Activated CD8-positive, alpha-beta memory T cell treated with anti-CD3 and anti-CD28 coated beads, Interleukin-2, amount 50 U/mL, for 4 hours (primary cell): ENCODE measurements at regions not wholly inside any gene's neighbourhood (a gene's known extent, or its start where the extent isn't known, plus 50 kb on each side); places are given as distances from the start of the nearest gene placed in this dataset.
"Not testable (repeated sequence)": the region's sequence is repeated elsewhere in the genome, so short reads cannot be mapped to it uniquely, and the experiment has no call there.

ENCODE experiments used
- DNase-seq: peaks from one replicate; pipeline ENCODE4 v3.0.0-alpha.2; 2020

DNA sequence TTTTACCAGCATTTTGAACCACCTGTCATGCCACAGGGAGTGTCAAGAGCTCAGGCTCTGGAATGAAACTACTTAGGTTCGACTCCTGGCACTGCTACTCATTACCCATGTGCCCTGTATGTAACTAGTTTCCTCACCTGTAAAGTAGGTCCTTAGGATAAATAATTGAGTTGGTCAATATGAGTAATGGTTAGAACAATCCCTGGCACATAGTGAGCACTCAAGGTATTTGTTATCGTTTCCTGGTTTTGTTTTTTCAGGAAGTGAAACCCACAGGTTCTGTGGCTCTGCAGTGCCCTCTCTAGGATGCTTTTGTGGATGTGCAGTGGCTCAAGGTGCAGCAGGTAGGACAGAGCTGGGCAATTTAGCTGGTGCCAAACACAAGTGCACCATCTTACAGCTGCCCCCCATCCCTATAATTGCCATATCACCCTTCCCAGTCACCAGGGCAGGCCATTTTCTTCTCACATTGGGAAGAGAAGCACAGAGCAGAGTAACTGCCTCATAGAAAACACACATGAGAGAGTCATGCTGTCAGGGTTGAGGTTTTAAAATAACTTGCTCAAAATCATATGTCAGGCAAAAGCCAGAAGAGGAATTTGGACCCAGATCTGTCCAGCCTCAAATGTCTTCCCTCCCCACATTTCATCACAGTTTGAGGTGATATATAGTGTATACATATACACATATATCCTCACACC is 297.5 kb downstream of the RPAP3 start:
- peak; percentile 32 for DNase-seq

DNA sequence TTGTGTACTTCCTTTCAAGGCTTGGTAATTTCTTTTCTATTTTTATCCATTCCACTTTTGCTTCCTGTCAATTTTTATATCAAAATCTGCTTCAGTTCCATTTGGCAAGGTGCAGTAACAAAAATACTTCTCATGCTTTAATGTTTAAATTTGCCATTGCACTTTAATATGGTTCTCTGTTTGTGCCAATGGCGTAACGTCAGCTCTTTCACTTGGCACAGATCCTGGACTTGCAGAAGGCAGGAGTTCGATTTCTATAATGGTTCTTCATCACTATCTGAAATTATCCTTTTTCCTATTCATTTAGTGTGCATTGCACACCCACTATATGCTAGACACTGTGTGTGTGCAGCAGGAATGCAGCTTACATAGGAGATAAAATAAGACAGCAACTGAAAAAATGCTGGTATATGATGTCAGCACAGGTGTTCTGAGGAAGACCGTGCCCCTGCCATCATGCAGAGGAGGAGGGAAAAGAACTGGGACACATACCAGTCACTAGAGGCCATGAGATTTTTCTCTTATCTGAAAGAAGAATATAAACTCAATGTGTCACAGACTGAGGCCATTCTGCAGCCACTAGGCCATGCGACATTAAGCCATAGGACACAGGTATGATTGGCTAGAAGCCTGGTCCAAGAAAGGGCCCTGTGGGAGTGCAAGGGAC is 298.2 kb downstream of the RPAP3 start:
- no peak for DNase-seq

DNA sequence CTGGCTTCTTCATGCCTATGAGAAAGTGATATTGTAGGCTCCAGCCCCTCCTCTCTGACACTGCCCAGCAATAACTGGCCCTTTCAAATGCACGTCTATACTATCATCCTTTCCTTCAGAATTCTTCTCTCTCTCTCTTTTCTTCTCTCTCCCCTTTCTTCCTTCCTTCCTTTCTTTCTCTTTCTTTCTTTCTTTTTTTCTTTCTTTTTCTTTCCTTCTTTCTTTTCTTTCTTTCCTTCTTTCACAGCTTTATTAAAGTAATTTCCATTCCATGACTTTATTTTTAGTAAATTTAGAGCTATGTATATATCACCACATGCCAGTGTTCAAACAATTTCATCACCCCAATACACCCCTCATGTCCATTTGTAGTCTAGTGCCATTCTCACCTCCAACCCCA is 302.1 kb downstream of the RPAP3 start:
- no peak for DNase-seq

DNA sequence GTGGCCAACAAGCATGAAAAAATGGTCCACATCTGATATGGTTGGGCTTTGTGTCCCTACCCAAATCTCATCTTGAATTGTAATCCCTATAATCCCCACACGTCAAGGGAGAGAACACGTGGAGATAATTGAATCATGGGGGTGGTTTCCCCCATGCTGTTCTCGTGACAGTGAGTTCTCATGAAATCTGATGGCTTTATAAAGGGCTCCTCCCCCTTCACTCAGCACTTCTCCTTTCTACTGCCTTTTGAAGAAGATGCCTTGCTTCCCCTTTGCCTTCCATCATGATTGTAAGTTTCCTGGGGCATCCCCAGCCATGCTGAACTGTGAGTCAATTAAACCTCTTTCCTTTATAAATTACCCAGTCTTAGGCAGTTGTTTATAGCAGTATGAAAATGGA is 304.6 kb downstream of the RPAP3 start:
- DNase-seq = not testable (repeated sequence)

DNA sequence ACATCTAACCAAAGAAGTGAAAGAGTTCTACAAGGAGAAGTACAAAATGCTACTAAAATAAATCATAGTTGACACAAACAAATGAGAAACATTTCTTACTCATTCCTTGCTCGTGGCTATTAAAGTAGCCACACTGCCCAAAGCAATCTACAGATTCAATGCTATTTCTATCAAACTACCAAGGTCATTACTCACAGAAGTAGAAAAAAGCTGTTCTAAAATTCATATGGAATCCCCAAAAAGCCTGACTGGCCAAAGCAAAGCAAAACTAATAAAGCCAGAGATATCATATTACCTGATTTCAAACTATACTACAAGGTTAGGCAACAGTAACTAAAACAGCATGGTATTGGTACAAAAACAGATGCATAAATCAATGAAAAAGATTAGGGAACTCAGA is 305.6 kb downstream of the RPAP3 start:
- DNase-seq = no peak

DNA sequence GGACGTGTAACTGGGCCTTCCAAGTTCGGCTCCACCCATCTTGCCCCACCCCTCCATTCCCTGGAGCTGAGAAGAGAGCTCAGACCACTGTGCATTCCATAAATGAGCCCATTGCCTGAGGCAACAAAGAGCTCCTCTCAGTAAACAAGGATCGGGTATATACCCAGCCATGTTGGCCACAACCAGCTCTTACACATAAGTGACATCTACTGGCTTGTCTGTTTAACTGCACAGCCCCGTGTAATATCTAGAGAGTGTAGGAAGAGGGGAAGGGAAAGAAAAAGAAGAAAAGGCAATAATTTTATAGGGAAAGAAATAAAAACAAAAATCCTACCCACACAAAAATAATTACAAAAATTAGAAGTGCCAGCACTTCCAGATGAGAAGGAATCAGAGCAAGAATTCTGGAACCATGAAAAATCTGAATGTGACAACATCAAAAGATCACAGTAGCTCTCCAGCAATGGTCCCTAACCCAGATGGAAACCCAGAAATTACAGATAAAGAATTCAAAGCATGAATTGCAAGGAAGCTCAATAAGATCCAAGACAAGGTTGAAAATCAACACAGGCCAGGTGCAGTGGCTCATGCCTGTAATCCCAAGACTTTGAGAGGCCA is 308.1 kb downstream of the RPAP3 start:
- peak; percentile 30 for DNase-seq

DNA sequence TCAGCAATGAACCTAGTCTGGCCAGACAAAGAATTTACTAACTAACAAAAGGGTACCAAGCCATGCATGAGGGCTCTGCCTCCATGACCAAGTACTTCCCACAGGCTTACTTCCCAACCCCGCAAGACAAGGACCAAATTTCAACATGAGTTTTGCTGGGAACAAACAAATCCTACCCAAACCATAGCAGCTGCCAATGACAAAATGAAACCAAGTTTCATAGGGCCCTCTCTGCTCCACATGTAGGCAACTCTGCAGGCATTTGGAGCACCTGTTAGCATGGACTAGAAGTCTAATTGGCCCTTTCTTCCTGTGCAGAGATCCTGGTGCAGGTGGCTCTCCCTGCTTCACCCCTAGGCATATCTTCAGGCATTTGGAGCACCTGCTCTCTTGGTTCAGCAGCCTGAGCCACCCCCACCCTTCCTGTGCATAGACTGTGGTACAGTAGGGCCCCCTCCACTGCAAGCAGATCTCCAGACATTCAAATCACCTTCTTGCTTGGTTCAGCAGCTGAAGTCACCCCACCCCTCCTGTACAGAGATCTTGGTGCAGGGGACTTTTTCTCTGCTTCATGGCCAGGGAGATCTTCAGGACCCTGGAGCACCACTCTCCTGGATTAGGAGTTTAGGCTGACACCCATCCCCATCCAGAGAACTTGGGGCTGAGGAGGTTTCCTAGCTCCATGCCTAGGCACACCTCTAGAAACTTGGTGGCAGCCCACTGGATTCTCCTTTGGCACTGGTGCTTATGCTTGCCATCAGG is 308.7 kb downstream of the RPAP3 start:
- DNase-seq = peak; percentile 28

DNA sequence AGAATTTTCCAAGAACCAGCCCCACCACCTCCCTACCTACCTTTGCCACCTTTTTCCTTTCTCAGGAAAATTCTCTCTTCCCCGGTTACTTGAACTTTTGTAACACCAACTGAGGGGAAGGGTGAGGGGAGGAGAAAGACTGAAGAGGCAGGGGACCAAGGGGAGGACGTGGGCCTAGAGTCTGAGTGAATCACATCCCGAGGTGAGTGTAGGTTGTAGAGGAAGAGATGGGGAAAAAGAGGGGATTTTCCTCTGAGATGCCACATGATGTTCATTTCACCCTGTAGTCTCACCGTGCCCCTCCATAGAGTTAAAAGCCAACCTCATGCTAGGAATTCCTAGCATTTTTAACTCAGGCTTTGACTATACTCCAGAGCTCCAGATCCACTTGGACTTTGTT is 311.8 kb downstream of the RPAP3 start:
- DNase-seq = no peak

DNA sequence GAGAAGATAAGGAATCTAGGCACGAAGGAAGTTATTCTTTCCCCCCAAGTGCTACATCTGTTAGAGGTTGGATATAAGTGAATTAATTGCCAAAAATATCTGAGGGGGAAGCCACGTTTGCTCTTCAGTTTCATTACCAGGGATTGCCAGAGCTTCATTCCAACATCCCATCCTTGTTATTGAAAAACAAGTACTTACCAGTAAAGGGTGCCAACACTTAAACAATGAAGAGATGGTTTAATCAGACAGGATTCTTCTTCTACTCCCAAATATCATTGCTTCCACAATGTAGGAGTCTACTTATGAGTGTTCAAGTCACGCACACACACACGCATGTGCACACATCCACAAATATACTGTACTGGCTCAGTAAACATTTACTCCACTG is 312.4 kb downstream of the RPAP3 start:
- no peak for DNase-seq

DNA sequence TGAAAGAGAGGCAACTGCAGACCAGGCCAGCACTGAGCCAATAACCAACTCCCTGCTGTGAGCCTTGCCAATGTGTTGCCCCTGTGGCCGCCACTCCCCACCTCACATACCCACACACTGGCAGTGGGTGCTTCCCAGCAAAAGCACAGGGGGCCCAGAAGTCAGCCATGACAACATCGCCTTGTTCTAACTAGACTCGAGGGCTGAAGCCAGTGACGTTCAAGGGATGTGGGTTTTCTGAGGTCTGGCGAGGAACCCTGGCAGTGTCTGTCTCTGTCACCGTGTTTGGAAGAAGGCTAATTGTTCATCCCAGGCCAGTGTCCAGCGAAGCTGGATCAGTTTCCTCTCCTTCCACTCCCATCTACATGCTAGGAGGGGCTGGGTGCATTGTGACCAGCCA is 311.8 kb upstream of the AMIGO2 start:
- peak; percentile 66 for DNase-seq

DNA sequence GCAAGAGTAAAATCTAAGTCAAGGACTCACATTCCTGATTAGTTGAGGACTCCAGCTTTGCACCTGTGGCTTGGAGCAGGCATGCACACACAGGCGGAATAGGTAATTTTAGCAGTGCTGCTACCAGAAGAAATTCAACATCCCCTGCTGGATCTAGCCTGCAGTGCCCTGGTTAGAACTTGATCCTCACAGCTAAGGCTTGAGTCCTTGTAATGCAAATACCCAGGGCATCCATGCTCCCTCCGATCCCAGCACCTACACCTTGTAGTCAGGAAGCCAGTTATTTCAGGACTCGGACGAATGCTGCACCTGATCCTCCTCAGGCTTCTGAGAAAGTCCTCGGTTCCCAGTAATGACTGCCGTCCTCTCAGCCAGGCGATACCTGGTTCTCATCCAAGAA is 309.0 kb upstream of the AMIGO2 start:
- no peak for DNase-seq

DNA sequence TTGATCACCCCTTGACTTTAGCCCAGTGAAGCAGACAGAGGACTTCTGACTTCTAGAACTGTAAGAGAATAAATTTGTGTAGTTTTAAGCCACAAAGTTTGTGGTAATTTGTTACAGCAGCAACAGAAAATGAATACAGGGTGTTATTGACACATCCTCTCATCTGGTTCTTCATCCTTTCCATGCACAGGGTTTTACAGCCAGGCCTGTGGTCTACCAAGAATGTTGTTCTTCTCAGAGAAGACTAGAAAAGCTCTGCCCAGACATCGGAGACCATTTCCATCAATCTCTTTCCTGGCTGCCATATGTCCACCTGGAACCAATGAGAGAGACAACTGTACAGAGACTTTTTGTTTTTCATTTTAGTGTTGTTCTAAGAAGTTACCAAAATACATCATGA is 308.2 kb upstream of the AMIGO2 start:
- no peak for DNase-seq

DNA sequence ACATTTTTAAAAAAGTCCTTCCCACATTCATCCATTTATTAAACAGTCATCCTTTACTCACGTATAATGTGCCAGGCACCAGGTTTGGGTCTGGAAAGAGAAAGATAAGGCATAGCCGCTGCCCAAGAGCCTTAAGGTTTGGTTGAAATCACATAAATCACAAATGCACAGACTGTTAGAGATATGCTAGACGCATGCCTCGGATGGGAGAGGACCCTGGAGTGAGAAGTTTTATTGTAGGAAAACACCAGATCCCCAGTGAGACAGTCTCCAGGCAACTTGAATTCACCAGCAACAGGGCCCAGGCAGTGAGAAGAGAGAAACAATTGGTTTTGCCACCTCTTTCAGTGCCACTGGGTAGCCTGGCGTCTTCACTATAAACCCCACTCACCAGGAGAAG is 305.9 kb upstream of the AMIGO2 start:
- DNase-seq = no peak

DNA sequence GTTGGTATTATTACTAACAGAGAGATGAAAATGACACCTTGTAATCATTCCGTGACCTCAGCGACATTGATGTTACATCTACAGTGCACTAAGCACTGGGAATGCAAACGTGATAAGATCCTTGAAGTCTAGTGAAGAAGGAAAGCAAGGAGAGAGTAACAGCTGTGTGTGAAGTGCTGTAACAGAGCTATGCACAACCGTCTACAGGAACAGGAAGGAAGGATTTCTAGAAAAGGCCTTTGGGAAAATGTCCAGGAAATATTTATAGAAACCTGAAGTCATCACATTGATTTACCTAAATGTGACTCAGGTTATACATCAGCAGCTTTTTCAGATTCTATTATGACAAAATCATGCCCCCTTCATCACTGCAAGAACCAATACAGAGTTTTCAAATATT is 304.2 kb upstream of the AMIGO2 start:
- no peak for DNase-seq

DNA sequence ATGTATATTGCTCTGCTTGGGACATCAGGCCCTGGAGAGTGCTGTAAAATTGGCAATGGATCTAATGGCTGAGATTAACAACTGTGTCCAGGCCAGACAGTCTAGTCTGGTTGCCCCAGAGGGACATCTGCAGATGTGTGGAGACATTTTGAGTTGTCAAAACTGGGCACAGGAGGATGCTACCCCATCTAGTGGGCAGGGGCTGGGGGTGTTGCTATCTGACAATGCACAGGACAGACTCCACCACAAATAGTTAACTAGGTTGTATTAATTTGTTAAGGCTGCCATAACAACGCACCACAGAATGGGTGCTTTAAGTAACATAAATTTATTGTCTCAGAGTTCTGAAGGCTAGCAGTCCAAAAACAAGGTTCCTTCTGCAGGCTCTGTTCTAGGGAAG is 302.5 kb upstream of the AMIGO2 start:
- DNase-seq = no peak

DNA sequence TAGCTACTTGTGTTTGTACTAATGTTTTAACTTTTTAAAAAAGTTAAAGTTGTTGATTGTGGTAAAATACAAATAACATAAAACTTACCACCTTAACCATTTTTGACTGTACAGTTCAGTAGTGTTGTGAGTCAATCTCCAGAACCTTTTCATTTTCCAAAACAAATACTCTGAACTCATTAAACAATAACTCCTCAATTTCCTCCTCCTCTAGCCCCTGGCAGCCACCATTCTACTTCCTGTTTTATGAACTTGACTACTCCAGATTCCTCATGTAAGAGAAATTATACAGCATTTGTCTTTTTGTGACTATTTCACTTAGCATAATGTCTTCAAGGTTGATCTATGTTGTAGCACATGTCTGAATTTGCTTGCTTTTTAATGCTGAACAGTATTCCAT is 299.1 kb upstream of the AMIGO2 start:
- no peak for DNase-seq

DNA sequence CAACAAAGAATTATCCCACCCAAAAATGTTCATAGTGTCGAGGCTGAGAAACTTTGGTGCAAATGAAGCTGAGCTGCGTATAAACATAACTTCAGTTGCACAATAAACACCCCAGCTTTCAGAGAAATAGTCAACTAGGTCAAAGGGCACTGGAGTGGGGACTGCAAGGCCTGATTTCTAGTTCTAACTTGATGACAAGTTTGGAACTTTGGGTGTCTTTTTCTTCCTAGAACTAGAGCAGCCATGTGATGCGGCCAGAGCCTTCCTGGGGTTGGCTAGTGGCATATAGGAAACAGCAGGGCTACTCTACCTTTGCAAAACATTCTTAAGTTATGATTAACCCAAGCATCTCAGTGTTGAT is 298.4 kb upstream of the AMIGO2 start:
- no peak for DNase-seq

DNA sequence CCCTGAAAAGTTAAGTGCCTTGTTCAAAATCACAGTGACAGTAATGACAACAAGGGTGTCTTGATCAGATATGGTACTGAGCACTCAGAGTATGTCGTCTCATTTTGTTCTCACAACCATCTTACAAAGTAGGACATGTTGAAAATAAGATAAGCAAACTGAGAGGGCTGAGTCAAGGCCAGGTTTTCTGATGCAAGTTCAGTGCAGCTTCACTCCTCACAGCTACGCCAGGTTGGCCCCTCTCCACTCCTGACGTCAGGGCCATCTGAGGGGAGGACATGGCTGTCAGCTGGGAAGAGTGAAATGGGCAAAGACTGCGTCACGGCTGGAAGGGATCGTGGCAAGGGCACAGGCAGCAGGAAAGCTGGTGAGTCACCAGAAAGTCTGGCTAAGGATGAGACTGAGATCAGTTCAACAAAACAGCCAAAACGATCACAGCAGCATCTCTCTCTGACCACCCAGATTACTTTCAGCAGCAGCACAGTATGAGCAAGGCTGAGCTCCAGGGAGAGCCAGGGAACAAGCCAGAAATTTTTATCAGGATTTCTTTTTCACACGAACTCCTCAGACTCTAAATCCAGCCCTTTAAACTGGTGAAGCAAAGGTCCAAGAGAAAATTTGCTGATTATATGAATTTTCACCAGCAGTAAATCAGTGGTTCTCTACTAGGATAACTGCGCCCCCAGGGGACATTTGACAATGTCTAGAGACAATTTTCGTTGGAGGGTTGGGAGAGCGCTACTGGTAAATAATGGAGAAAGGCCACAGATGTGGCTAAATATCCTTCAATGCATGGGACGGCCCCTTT is 297.9 kb upstream of the AMIGO2 start:
- DNase-seq = no peak

DNA sequence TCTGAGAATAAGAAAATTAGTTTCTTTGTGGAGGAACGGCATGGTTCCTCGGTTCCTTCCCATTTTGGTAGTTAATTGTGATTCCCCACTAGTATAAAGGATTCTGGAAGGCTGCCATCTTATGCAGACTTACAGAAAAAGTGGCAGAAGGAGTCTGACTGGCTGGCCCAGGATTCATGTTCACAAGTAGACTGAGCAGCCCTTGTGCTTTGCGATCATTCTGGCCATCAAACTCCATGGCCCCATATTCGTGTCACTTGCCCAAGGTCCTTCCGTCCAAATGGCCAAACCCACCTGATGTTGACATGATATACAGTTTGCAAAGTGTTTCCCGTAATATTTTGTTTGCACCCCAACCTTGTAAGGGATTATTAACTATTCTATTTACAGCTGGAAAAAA is 297.2 kb upstream of the AMIGO2 start:
- no peak for DNase-seq

DNA sequence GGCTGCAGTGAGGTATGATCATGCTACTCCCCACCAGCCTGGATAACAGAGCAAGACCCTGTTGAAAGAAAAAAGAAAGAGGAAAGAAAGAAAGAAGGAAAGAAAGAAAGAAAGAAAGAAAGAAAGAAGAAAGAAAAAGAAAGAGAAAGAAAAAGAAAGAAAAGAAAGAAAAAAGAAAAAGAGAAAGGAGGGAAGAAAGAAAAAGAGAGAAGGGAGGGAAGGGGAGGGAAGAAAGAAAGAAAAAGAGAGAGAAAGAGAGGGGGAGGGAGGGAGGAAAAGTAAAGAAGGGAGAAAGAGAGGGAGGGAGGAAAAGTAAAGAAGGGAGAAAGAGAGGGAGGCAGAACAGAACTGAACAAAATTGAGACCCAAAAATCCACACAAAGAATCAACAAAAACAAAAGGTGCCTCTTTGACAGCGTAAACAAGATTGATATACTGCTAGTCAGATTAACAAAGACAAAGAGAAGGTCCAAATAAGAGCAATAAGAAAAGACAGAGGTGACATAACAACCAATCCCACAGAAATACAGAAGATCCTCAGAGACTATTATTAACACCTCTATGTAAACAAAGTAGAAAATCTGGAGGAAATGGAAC is 293.9 kb upstream of the AMIGO2 start:
- no peak for DNase-seq

DNA sequence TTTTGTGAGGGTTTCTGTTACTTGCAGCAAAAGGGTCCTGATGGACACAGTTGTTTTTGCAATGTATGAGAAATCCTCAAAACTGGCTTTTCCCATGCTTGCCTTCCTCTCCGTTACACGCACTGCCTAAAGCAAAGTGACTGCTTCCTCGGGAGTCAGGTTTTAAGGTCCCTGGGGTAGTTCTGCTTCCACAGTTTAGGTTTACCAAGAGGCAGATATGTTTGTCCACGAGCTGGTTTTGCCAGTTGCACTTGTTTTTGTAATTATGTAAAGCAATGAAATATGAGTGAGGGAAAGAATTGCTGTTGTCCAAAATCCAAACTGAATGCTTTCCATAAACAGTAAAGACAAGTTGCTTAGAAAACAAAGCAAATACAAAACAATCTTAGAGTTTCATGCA is 290.7 kb upstream of the AMIGO2 start:
- no peak for DNase-seq

DNA sequence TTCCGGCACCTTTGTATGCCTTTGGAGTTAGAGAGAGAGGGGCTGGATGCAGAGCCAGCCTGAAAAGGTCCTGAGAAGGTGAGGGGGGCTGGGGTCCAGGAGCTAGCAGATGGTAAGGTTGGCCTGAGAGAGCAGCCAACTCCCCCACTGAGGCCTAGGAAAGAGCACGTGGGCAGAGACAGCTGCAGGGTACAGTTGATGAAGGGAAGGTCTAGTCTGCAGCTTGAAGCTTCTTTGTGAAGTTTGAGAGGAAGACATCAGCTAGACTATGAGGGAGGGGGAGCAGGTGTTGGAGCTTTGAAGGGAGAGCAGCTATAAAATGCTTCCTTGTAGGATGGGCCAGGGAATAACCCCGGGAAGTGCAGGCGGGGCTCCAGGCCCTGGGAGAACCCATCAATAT is 289.3 kb upstream of the AMIGO2 start:
- no peak for DNase-seq
